DOHH2 (cell line): ENCODE measurements at regions not wholly inside any gene's neighbourhood (a gene's known extent, or its start where the extent isn't known, plus 50 kb on each side); places are given as distances from the start of the nearest gene placed in this dataset.

ENCODE experiments used
- CTCF ChIP-seq: fragments of 200-600 bp; sonication (generic); IDR thresholded peaks from one replicate; pipeline ENCODE4 v1.5.1; 2014; ENCODE audit warnings: antibody characterized with exemption, mild to moderate bottlenecking, low read depth, low read length; ENCODE audit not compliant: poor library complexity, severe bottlenecking
- EZH2phosphoT487 ChIP-seq: fragments of 200-600 bp; sonication (generic); IDR thresholded peaks from 2 replicates; pipeline ENCODE4 v1.6.1; 2017; ENCODE audit warnings: borderline replicate concordance, mild to moderate bottlenecking, antibody characterized with exemption, low read length, moderate library complexity, mixed read lengths

- TF ChIP-seq EZH2phosphoT487 (no peak), CTCF (no peak)
These were observed 93.9 kb downstream of the BOD1 start for GRCh38 chr5:173522518-173522917.
